Limb (tissue), 2 donors: ENCODE measurements at regions not wholly inside any gene's neighbourhood (a gene's known extent, or its start where the extent isn't known, plus 50 kb on each side); places are given as distances from the start of the nearest gene placed in this dataset.
"Not testable (repeated sequence)": the region's sequence is repeated elsewhere in the genome, so short reads cannot be mapped to it uniquely, and the experiment has no call there.

Experiments used
- DNase-seq, 2 donors: peaks; one replicate each; pipeline ENCODE4 v3.0.0-alpha.2; 2016; ENCODE audit errors: extremely low spot score in 2 of 2

- no peak for DNase-seq
These were observed 738.2 kb downstream of the BRINP1 start for GRCh38 chr9:118630931-118631595.

GRCh38 chr9:118631956-118632355 lies 737.3 kb downstream of the BRINP1 start:
- no peak for DNase-seq

GRCh38 chr9:118635416-118635815 lies 733.8 kb downstream of the BRINP1 start:
- DNase-seq = peak in 1 of 2 donors; percentile 5

GRCh38 chr9:118637681-118638080 lies 731.6 kb downstream of the BRINP1 start:
- DNase-seq = no peak

- no peak for DNase-seq
These were observed 728.2 kb downstream of the BRINP1 start for GRCh38 chr9:118640836-118641560.

GRCh38 chr9:118643118-118643517 lies 726.1 kb downstream of the BRINP1 start:
- peak in 1 of 2 donors; percentile 22 for DNase-seq

GRCh38 chr9:118644066-118644465 lies 725.2 kb downstream of the BRINP1 start:
- DNase-seq = no peak

- DNase-seq = no peak
These were observed 721.9 kb downstream of the BRINP1 start for GRCh38 chr9:118647331-118647730.

- no peak for DNase-seq
These were observed 718.8 kb downstream of the BRINP1 start for GRCh38 chr9:118650417-118650816.

GRCh38 chr9:118651511-118651910 lies 717.7 kb downstream of the BRINP1 start:
- DNase-seq = no peak

GRCh38 chr9:118652258-118652657 lies 717.0 kb downstream of the BRINP1 start:
- no peak for DNase-seq

- no peak for DNase-seq
These were observed 716.3 kb downstream of the BRINP1 start for GRCh38 chr9:118652912-118653311.

- no peak for DNase-seq
These were observed 710.2 kb downstream of the BRINP1 start for GRCh38 chr9:118659011-118659410.

- no peak for DNase-seq
These were observed 703.9 kb downstream of the BRINP1 start for GRCh38 chr9:118665226-118665919.

GRCh38 chr9:118670011-118670953 lies 699.0 kb downstream of the BRINP1 start:
- no peak for DNase-seq

GRCh38 chr9:118674942-118675341 lies 694.3 kb downstream of the BRINP1 start:
- DNase-seq = no peak

- not testable (repeated sequence) for DNase-seq
These were observed 691.1 kb downstream of the BRINP1 start for GRCh38 chr9:118677936-118678653.

GRCh38 chr9:118686959-118687358 lies 682.3 kb downstream of the BRINP1 start:
- DNase-seq = peak in 1 of 2 donors; percentile 3

GRCh38 chr9:118689280-118689679 lies 680.0 kb downstream of the BRINP1 start:
- DNase-seq = no peak

GRCh38 chr9:118692613-118693012 lies 676.6 kb downstream of the BRINP1 start:
- DNase-seq = no peak

- no peak for DNase-seq
These were observed 675.6 kb downstream of the BRINP1 start for GRCh38 chr9:118693645-118694044.
